ENCODE measurements at regions not wholly inside any gene's neighbourhood (a gene's known extent, or its start where the extent isn't known, plus 50 kb on each side); places are given as distances from the start of the nearest gene placed in this dataset.

- CTCF ChIA-PET = no interaction called here
- BruUV-seq (replicated peaks) = no TSS peak
- no peaks in the 10 kb centered on the region for H3K36me3 ChIP-seq (ENCODE audit: control insufficient read depth in 1 of 2, insufficient read depth in 2 of 2, low read length in 2 of 2)
- H3K79me2 ChIP-seq (ENCODE audit: insufficient read depth, low read length) = no peaks in the 10 kb centered on the region
- ATAC-seq (no peak), DNase-seq (ENCODE audit: low read depth, low spot score) (no peak)
- POLR2A ChIA-PET = no interaction called here
- intact Hi-C loops (cut with micrococcal nuclease) = no loop called here
- H3K9ac ChIP-seq (ENCODE audit: low read length) = no peak overlapping the region
- no peaks in the 10 kb centered on the region; the same call in 1 of the 2 replicates for H4K20me1 ChIP-seq (ENCODE audit: insufficient read depth)
- TF ChIP-seq POLR2AphosphoS5 (IDR thresholded peaks at IDR 0.05; ENCODE audit: low read depth, low read length) (no peak), CEBPB (IDR thresholded peaks at IDR 0.05; ENCODE audit: low read depth) (no peak)
- H3K27me3 ChIP-seq (ENCODE audit: insufficient read depth, low read length) = peaks cover 71% of the 10 kb centered on the region
- H2AFZ ChIP-seq (ENCODE audit: low read depth, low read length, poor library complexity, severe bottlenecking) = no peak overlapping the region
- H3K9me3 ChIP-seq (ENCODE audit: control insufficient read depth in 1 of 2, insufficient read depth in 1 of 2, low read depth in 1 of 2, low read length in 2 of 2) = no peaks in the 10 kb centered on the region
- H3K4me1 ChIP-seq (ENCODE audit: control insufficient read depth in 1 of 2, insufficient read depth in 2 of 2, low read length in 2 of 2) = no peaks in the 10 kb centered on the region
- H3K4me2 ChIP-seq (ENCODE audit: low read length) = no peak overlapping the region
- RAD21 ChIA-PET (ENCODE audit: low non-redundant PET in 1 of 2, low total read pairs in 2 of 2, uncharacterized antibody in 2 of 2, unreplicated experiment in 2 of 2) = no interaction called here
- no peak overlapping the region for H3K4me3 ChIP-seq (replicated peaks in 1 of 2; ENCODE audit: low read depth in 1 of 2, low read length in 2 of 2)
- H3K27ac ChIP-seq (ENCODE audit: low read depth, low read length) = no peak overlapping the region
- no peaks in the 10 kb centered on the region for H3K9me2 ChIP-seq (ENCODE audit: insufficient read depth)
These were observed 60.0 kb upstream of the NMNAT3 start for GRCh38 chr3:139737682-139738361.

GRCh38 chr3:139735191-139735590 is 57.4 kb upstream of the NMNAT3 start:
- Histone ChIP-seq H3K4me3 (replicated peaks in 1 of 2; ENCODE audit: low read depth in 1 of 2, low read length in 2 of 2) (no peak overlapping the region), H3K36me3 (ENCODE audit: control insufficient read depth in 1 of 2, insufficient read depth in 2 of 2, low read length in 2 of 2) (no peaks in the 10 kb centered on the region), H3K9ac (ENCODE audit: low read length) (no peak overlapping the region), H4K20me1 (ENCODE audit: insufficient read depth) (no peaks in the 10 kb centered on the region), H3K9me3 (ENCODE audit: control insufficient read depth in 1 of 2, insufficient read depth in 1 of 2, low read depth in 1 of 2, low read length in 2 of 2) (no peaks in the 10 kb centered on the region), H2AFZ (ENCODE audit: low read depth, low read length, poor library complexity, severe bottlenecking) (no peak overlapping the region), H3K27ac (ENCODE audit: low read depth, low read length) (no peak overlapping the region), H3K4me2 (ENCODE audit: low read length) (no peak overlapping the region), H3K27me3 (ENCODE audit: insufficient read depth, low read length) (peaks cover 58% of the 10 kb centered on the region), H3K9me2 (ENCODE audit: insufficient read depth) (no peaks in the 10 kb centered on the region), H3K79me2 (ENCODE audit: insufficient read depth, low read length) (no peaks in the 10 kb centered on the region), H3K4me1 (ENCODE audit: control insufficient read depth in 1 of 2, insufficient read depth in 2 of 2, low read length in 2 of 2) (no peaks in the 10 kb centered on the region)
- RAD21 ChIA-PET (ENCODE audit: low non-redundant PET in 1 of 2, low total read pairs in 2 of 2, uncharacterized antibody in 2 of 2, unreplicated experiment in 2 of 2) = no interaction called here
- intact Hi-C loops (cut with micrococcal nuclease) = no loop called here
- no peak for ATAC-seq
- no peak for TF ChIP-seq REST (IDR thresholded peaks at IDR 0.05; ENCODE audit: low read depth)
- TF ChIP-seq ELF1 (IDR thresholded peaks at IDR 0.05; ENCODE audit: borderline replicate concordance, low read depth) = no peak
- TF ChIP-seq SIN3A (IDR thresholded peaks at IDR 0.05; ENCODE audit: low read depth) = no peak
- no peak for TF ChIP-seq TCF7L2 (IDR thresholded peaks at IDR 0.05; ENCODE audit: borderline replicate concordance, extremely low read depth, insufficient read depth, insufficient read length)
- TF ChIP-seq ATF3 (IDR thresholded peaks at IDR 0.05) = no peak
- no peak for TF ChIP-seq ZFX (IDR thresholded peaks at IDR 0.05)
- TF ChIP-seq EGR1 (IDR thresholded peaks at IDR 0.05; ENCODE audit: low read depth) = no peak
- TF ChIP-seq EZH2phosphoT487 (IDR thresholded peaks at IDR 0.05; ENCODE audit: borderline replicate concordance) = no peak
- TF ChIP-seq YY1 (IDR thresholded peaks at IDR 0.05; ENCODE audit: extremely low read depth, insufficient replicate concordance, low read depth, low read length) = no peak
- no peak for TF ChIP-seq FOSL1 (IDR thresholded peaks at IDR 0.05; ENCODE audit: low read depth)
- no peak for TF ChIP-seq CBX3 (IDR thresholded peaks at IDR 0.05; ENCODE audit: low read depth)
- TF ChIP-seq POLR2A (IDR thresholded peaks at IDR 0.05; ENCODE audit: borderline replicate concordance, extremely low read depth, insufficient read depth, insufficient read length) = no peak
- no peak for TF ChIP-seq RAD21 (IDR thresholded peaks at IDR 0.05; ENCODE audit: low read depth)
- no peak for TF ChIP-seq SRF (IDR thresholded peaks at IDR 0.05; ENCODE audit: low read depth)
- no peak for TF ChIP-seq EZH2 (IDR thresholded peaks at IDR 0.05)
- TF ChIP-seq MAX (IDR thresholded peaks at IDR 0.05) = no peak
- TF ChIP-seq ZNF274 (IDR thresholded peaks at IDR 0.05; ENCODE audit: low read depth, low read length) = no peak
- CTCF ChIA-PET = no interaction called here
- DNase-seq (ENCODE audit: low read depth, low spot score) = no peak
- POLR2A ChIA-PET = no interaction called here
- no TSS peak for BruUV-seq (replicated peaks)

Data from HCT116 (cell line).